ENCODE measurements at regions not wholly inside any gene's neighbourhood (a gene's known extent, or its start where the extent isn't known, plus 50 kb on each side); places are given as distances from the start of the nearest gene placed in this dataset.

DNA sequence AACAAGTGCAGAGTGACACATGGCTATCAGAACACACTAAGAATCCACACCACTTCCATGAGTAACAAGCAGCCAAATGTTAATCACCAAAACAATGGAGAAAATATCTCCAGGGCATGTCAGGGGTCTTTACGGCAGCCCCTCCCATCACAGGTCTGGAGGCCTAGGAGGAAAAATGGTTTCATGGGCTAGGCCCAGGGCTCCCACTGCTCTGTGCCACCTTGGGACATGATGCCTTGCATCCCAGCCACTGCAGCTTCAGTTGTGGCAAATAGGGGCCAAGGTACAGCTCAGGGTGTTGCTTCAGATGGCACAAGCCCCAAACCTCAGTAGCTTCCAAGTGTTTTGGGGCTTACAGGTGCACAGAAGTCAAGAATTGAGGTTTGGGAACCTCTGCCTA is 66.6 kb downstream of the NEURL3 start:
- no peak for DNase-seq

GRCh38 chr2:96437512-96437911 is 67.6 kb downstream of the NEURL3 start:
- DNase-seq, result no peak

DNA sequence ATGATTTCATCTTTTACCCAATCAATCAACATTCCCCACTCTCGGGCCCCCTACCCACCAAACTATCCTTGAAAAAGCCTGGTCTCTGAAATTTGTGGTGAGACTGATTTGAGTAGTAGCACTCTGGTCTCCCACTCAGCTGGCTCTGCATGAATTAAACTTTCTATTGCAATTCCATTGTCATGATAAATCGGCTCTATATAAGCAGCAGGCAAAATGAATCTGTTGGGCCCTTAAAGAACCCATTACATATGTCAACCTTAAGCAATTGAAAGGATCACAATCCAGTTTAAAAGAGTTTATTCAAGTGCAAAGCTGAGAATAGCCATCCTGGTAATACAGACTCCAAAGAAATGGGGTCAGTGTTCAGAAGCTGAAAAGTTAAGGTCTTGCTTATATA is 68.2 kb downstream of the NEURL3 start:
- DNase-seq, result no peak

GRCh38 chr2:96436416-96436815 is 68.7 kb downstream of the NEURL3 start:
- DNase-seq, result no peak

DNA sequence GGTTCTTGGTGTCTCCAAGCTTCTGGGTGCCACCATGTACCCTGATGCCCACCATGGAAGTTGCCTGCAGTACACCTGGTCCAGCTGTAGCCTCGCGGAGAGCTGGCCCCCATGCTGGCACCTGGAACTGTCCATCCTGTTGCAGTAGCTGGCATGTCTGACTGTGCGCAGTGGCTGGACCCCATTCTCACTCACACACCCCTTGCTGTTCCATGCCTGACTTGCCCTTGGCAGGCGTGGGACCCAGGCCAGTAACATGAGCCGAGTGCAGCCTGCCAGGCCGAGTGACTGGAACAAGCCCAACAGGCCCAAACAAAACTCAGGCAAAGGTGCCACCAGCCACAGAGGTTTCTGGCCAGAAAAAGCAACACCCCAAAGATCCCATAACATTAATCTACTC is 73.8 kb downstream of the NEURL3 start:
- no peak for DNase-seq

DNA sequence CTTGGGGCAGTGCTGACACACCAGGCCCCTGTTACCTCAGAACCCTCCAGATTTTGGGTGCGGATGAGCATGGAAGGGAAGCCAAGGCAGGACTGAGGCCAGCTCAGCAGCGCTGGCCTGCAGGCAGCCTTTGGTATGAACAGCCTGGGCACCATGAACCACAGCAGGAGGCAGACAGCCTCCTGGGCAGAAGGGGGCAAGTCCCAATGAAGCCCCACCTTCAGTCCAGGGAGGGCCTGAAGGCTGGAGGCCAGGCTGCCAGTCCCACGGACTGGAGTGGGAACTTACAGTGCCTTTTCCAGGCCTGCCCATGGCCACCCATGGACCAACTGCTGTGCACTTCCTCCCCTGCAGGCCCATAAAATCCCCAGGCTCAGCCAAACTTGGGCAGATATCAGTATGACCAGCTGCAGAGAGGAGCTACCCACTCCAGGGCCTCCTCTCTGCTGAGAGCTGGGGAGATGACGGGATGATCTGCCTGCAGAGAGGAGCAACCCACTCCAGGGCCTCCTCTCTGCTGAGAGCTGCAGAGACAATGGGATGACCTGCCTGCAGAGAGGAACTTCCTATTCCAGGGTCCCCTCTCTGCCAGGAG is 74.7 kb downstream of the NEURL3 start:
- DNase-seq, result no peak

GRCh38 chr2:96427917-96428316 is 77.2 kb downstream of the NEURL3 start:
- DNase-seq, result peak in 1 of 2 donors; percentile 6

- no peak for DNase-seq
Measured at GRCh38 chr2:96427169-96427568, 78.0 kb downstream of the NEURL3 start.

GRCh38 chr2:96423828-96424227 is 81.3 kb downstream of the NEURL3 start:
- DNase-seq, result no peak

All from activated CD4-positive, alpha-beta T cell treated with anti-CD3 and anti-CD28 coated beads for 4 hours (primary cell).